ENCODE measurements at regions not wholly inside any gene's neighbourhood (a gene's known extent, or its start where the extent isn't known, plus 50 kb on each side); places are given as distances from the start of the nearest gene placed in this dataset.

GRCh38 chr13:106372199-106373155 is 163.0 kb downstream of the EFNB2 start:
- no peaks in the 10 kb centered on the region for H3F3A ChIP-seq (ENCODE audit: insufficient read depth, low read length)
- TF ChIP-seq CTCF (IDR thresholded peaks at IDR 0.05; ENCODE audit: low read length), result no peak
- H3K27me3 ChIP-seq (ENCODE audit: insufficient read depth, low read length), result no peaks in the 10 kb centered on the region
- no peaks in the 10 kb centered on the region for H3K9me3 ChIP-seq (ENCODE audit: low read length)
- H3K4me2 ChIP-seq (ENCODE audit: low read length), result no peak overlapping the region
- no peaks in the 10 kb centered on the region for H3K4me1 ChIP-seq (ENCODE audit: insufficient read depth, low read length, severe bottlenecking)
- no peak overlapping the region for H2AFZ ChIP-seq (ENCODE audit: low read length)
- H3K9me2 ChIP-seq (ENCODE audit: low read depth, low read length), result no peaks in the 10 kb centered on the region
- H3K27ac ChIP-seq (ENCODE audit: low read depth, low read length, poor library complexity, severe bottlenecking), result no peak overlapping the region
- H4K20me1 ChIP-seq (ENCODE audit: insufficient read depth, low read length), result no peaks in the 10 kb centered on the region
- H3K36me3 ChIP-seq (ENCODE audit: insufficient read depth, low read length), result no peaks in the 10 kb centered on the region
- no peak overlapping the region for H3K9ac ChIP-seq (ENCODE audit: low read length)
- H3K4me3 ChIP-seq (ENCODE audit: low read depth, low read length, poor library complexity, severe bottlenecking), result no peak overlapping the region
- H3K79me2 ChIP-seq (ENCODE audit: insufficient read depth, low read length), result no peaks in the 10 kb centered on the region

- H3K9ac ChIP-seq (ENCODE audit: low read length), result no peak overlapping the region
- no peaks in the 10 kb centered on the region for H3K4me1 ChIP-seq (ENCODE audit: insufficient read depth, low read length, severe bottlenecking)
- H3K4me2 ChIP-seq (ENCODE audit: low read length), result no peak overlapping the region
- H3F3A ChIP-seq (ENCODE audit: insufficient read depth, low read length), result no peaks in the 10 kb centered on the region
- no peak overlapping the region for H3K27ac ChIP-seq (ENCODE audit: low read depth, low read length, poor library complexity, severe bottlenecking)
- H4K20me1 ChIP-seq (ENCODE audit: insufficient read depth, low read length), result no peaks in the 10 kb centered on the region
- H3K4me3 ChIP-seq (ENCODE audit: low read depth, low read length, poor library complexity, severe bottlenecking), result no peak overlapping the region
- no peak overlapping the region for H2AFZ ChIP-seq (ENCODE audit: low read length)
- no peaks in the 10 kb centered on the region for H3K36me3 ChIP-seq (ENCODE audit: insufficient read depth, low read length)
- TF ChIP-seq EZH2 (IDR thresholded peaks at IDR 0.05; ENCODE audit: borderline replicate concordance, low read length) (no peak), CTCF (IDR thresholded peaks at IDR 0.05; ENCODE audit: low read length) (no peak)
- no peaks in the 10 kb centered on the region for H3K27me3 ChIP-seq (ENCODE audit: insufficient read depth, low read length)
- no peaks in the 10 kb centered on the region for H3K9me2 ChIP-seq (ENCODE audit: low read depth, low read length)
- H3K9me3 ChIP-seq (ENCODE audit: low read length), result no peaks in the 10 kb centered on the region
- H3K79me2 ChIP-seq (ENCODE audit: insufficient read depth, low read length), result no peaks in the 10 kb centered on the region
These were observed 164.4 kb downstream of the EFNB2 start for GRCh38 chr13:106371024-106371423.

- no peak for TF ChIP-seq EZH2 (IDR thresholded peaks at IDR 0.05; ENCODE audit: borderline replicate concordance, low read length)
- no peak for TF ChIP-seq CTCF (IDR thresholded peaks at IDR 0.05; ENCODE audit: low read length)
- Histone ChIP-seq H3K36me3 (ENCODE audit: insufficient read depth, low read length) (no peaks in the 10 kb centered on the region), H3K4me3 (ENCODE audit: low read depth, low read length, poor library complexity, severe bottlenecking) (no peak overlapping the region), H3K4me2 (ENCODE audit: low read length) (no peak overlapping the region), H2AFZ (ENCODE audit: low read length) (no peak overlapping the region), H4K20me1 (ENCODE audit: insufficient read depth, low read length) (no peaks in the 10 kb centered on the region), H3K79me2 (ENCODE audit: insufficient read depth, low read length) (no peaks in the 10 kb centered on the region), H3K9me3 (ENCODE audit: low read length) (peaks cover 2% of the 10 kb centered on the region; the same call in 1 of the 2 replicates), H3F3A (ENCODE audit: insufficient read depth, low read length) (no peaks in the 10 kb centered on the region), H3K27ac (ENCODE audit: low read depth, low read length, poor library complexity, severe bottlenecking) (no peak overlapping the region), H3K4me1 (ENCODE audit: insufficient read depth, low read length, severe bottlenecking) (no peaks in the 10 kb centered on the region), H3K9ac (ENCODE audit: low read length) (no peak overlapping the region), H3K9me2 (ENCODE audit: low read depth, low read length) (no peaks in the 10 kb centered on the region), H3K27me3 (ENCODE audit: insufficient read depth, low read length) (no peaks in the 10 kb centered on the region)
These were observed 165.6 kb downstream of the EFNB2 start for GRCh38 chr13:106369858-106370257.
